GM12865 (cell line): ENCODE measurements at regions not wholly inside any gene's neighbourhood (a gene's known extent, or its start where the extent isn't known, plus 50 kb on each side); places are given as distances from the start of the nearest gene placed in this dataset.

Source experiments
- DNase-seq: peaks from one replicate; pipeline ENCODE4 v3.0.0; 2010; ENCODE audit warnings: low read depth
- H3K4me3 ChIP-seq: 2 replicates; pipeline ENCODE4 v1.5.1; 2011; ENCODE audit warnings: mild to moderate bottlenecking, low read depth, low read length, control low read depth
- TF ChIP-seq, protein P1 (sequence below): IDR thresholded peaks from 2 replicates; pipeline ENCODE4 v1.5.1; 2011; ENCODE audit warnings: low read length, control low read depth, low read depth, inconsistent platforms; ENCODE audit not compliant: insufficient read depth; ENCODE audit errors: missing control alignments

DNA sequence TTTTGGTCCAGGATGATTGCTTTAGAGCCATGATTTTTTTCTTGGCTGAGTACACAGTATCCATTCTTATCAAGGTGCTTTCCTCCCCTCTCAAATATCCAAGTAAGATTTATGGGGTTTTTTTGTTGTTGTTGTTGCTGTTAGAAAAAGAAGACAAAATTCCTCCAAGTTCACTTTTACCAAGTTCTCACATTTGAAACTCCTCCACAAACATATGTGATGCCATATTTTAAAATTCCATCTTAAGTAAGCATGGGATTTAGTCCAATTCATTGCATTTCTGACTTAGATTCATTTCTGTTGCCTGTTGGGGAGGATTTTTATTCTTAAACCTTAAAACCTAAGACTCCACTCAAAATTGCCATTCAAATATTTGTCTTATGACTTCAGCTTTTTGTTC, 128.6 kb upstream of the SPATA12 start:
- no peak for DNase-seq
- TF ChIP-seq, protein P1, sequence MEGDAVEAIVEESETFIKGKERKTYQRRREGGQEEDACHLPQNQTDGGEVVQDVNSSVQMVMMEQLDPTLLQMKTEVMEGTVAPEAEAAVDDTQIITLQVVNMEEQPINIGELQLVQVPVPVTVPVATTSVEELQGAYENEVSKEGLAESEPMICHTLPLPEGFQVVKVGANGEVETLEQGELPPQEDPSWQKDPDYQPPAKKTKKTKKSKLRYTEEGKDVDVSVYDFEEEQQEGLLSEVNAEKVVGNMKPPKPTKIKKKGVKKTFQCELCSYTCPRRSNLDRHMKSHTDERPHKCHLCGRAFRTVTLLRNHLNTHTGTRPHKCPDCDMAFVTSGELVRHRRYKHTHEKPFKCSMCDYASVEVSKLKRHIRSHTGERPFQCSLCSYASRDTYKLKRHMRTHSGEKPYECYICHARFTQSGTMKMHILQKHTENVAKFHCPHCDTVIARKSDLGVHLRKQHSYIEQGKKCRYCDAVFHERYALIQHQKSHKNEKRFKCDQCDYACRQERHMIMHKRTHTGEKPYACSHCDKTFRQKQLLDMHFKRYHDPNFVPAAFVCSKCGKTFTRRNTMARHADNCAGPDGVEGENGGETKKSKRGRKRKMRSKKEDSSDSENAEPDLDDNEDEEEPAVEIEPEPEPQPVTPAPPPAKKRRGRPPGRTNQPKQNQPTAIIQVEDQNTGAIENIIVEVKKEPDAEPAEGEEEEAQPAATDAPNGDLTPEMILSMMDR, result no peak
- no peak overlapping the region for H3K4me3 ChIP-seq

DNA sequence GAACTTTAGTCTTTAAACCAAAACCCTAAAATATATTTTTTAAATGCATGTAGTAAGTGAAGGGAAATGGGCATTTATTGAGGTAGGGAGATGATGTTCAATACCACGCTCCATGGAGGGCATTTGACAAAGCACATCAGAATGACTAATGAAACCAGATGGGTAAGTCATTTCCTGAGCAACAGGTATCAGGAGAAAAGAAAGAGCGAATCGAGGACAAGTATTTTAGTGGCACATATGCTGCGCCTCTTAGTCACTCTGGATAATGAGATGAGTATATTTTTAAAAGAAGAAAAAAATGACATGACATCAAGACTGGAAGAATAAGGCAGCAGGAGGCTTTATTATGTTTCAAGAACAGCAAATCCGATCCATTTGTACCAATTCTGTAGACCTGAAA, 129.0 kb upstream of the ARHGEF3 start:
- TF ChIP-seq, protein P1, result no peak
- H3K4me3 ChIP-seq, result no peak overlapping the region
- no peak for DNase-seq

DNA sequence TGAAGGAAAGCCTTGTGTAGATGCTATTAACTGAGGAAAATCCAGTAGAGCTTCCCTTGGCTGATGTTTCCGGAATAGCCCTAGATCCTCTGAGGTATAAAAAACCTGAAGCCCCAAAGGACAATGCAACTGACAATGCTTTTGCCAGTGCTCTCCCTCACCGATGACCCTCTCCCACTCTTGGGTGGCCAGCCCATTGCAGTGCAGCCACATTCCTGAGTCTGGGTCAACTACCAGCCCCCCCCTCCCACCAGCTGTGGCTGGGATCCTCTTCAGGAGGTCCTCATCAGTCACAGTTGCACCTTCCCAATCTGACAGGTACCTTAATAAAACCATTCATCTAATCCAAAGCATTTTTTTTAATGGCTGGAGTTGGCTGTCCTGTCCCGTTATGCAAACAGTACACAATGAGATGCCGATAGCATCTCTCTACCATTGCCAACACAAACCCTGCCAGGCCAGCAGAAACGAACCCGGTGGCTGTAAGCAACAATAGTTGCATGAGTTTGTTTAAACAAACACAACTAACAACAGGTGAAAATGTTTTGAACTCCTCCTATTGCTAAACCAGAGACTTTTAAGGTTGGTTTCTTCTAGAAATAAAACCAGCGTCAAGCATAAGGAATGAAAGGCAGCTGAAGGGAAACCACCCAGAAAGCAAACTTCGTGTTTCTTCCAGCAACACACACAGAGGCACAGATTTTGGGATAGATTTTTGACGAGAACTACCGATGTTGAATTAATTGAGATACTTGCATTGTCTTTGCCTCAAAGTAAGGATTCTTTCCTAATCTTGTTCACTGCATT, 128.3 kb upstream of the ARHGEF3 start:
- no peak overlapping the region for H3K4me3 ChIP-seq
- TF ChIP-seq, protein P1, result no peak
- no peak for DNase-seq

DNA sequence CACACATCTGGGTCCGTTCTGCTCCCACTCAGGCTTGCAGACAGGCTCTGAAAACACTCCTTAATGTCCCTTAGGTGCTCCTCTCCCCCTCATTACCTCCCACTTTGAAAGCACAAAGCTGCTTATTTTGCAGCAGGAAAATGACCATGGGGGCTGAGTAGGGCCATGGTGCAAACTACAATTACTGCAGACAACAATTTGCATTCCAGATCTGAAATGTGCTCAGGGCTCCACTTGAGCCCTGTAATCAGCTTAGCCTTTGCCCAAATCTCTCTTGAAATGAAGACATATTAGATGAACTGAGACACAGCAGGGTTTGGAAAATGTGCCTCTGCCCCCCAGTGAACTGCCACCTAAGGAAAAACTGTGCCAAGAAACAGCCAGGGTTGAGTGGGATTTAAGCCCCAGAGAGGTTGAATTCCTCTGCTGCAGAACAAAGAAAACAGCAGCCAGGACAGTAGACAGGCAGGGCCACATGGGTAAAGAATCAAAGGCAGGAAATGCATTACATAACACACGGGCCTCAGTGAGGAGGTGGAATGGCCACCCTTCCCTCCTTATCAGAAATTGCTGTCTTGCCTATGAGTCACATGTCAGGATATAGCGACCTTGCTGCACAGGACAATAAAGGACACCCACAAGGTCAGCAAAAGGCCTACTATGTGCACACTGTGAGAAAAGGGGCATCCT, 126.8 kb upstream of the ARHGEF3 start:
- DNase-seq, result no peak
- TF ChIP-seq, protein P1, result no peak

DNA sequence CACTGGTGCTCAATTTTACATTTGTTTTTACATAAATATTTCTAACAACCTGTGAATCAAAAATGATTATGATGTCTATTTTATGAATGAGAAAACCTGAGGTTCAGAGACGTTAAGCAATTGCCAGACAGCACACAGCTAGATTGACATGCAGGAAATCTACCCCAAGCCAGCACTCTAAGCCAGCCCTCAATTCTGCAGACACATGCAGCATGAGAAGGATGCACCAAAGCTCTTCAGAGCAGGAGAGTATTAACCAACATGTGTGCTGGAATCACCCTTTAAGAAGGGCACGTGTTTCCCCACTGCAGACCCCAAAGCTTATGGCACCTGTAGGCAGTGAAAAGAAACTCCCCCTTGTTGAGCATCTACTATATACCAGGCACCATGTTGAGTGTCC, 126.1 kb upstream of the ARHGEF3 start:
- H3K4me3 ChIP-seq, result no peak overlapping the region
- TF ChIP-seq, protein P1, result no peak
- no peak for DNase-seq

More for the DNA sequence above, 126.8 kb upstream of the ARHGEF3 start:
- H3K4me3 ChIP-seq, result no peak overlapping the region

DNA sequence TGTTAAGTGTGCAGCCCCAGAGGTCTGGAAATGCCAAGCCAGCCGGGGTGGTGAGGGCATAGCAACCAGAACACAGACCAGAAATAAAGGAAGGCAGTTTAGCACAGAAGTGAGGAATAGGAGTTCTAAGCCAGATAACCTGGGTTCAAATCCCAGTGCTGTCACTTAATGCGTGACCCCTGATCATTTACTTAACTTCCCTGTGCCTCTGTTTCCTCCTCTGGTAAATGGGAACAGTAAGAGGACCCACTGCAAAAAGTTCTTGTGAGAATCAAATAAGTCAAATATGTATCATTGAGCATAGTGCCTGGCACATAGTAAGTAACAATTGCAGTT, 125.2 kb upstream of the ARHGEF3 start:
- TF ChIP-seq, protein P1, result no peak
- DNase-seq, result no peak

More for the DNA sequence above, 125.2 kb upstream of the ARHGEF3 start:
- H3K4me3 ChIP-seq, result no peak overlapping the region
